HepG2 (cell line): ENCODE measurements at regions not wholly inside any gene's neighbourhood (a gene's known extent, or its start where the extent isn't known, plus 50 kb on each side); places are given as distances from the start of the nearest gene placed in this dataset.

Experiments
- ATAC-seq: fragments of 200-7000 bp; cut with Tn5 transposase; 3 replicates; pipeline ENCODE4 v1.9.1; 2020; ENCODE audit warnings: mild to moderate bottlenecking, moderate library complexity
- BruUV-seq: library from RNA; stranded (reverse); fragments of 400-500 nt; replicated peaks from 2 replicates; lab custom pipeline; 2021; lab: Mats Ljungman, UMichigan
- CTCF ChIA-PET: fragments of 300-600 bp; formaldehyde crosslinking; extraction: SDS; loops from one replicate; lab custom pipeline; 2021; ENCODE audit warnings: low total read pairs, inconsistent platforms, low intra/inter-chr PET ratio; lab: Yijun Ruan, JAX
- POLR2A ChIA-PET: fragments of 350-600 bp; sonication (Branson Sonifier 250); formaldehyde crosslinking; loops from one replicate; lab custom pipeline; 2020; ENCODE audit warnings: antibody characterized with exemption, inconsistent platforms; lab: Yijun Ruan, JAX
- DNase-seq: peaks from one replicate; pipeline ENCODE4 v3.0.0-alpha.2; 2015; ENCODE audit warnings: low spot score
- FAIRE-seq: peaks from 3 replicates; lab custom pipeline; 2011; peaks lifted over from hg19 to GRCh38; lab: Jason Lieb, UNC
- H2AFZ ChIP-seq: one replicate; pipeline ENCODE4 v1.6.1; 2011; ENCODE audit warnings: low read length, inconsistent platforms
- H3K27ac ChIP-seq: fragments of 300-600 bp; 3 replicates; pipeline ENCODE4 v1.8.0; 2011; ENCODE audit warnings: mixed run types, mild to moderate bottlenecking, mixed read lengths, low read length, inconsistent platforms; ENCODE audit not compliant: insufficient read depth; ENCODE audit errors: extremely low read length
- H3K27me3 ChIP-seq, 2 experiments: fragments of 200-600 bp in 1 of 2; 2 replicates in 1 of 2; 3 replicates in 1 of 2; pipeline versions ENCODE4 v1.6.0 to v1.8.0; 2011; ENCODE audit warnings: low read length in 2 of 2, mild to moderate bottlenecking in 2 of 2, moderate library complexity in 2 of 2, inconsistent platforms in 1 of 2; ENCODE audit not compliant: insufficient read depth in 2 of 2, control insufficient read depth in 1 of 2
- H3K36me3 ChIP-seq, 2 experiments: fragments of 200-600 bp in 1 of 2; replicated peaks in 1 of 2; 2 replicates in 1 of 2; 3 replicates in 1 of 2; pipeline versions ENCODE4 v1.5.1 to v1.8.0; 2011; ENCODE audit warnings: low read length in 2 of 2, inconsistent platforms in 1 of 2; ENCODE audit not compliant: insufficient read depth in 2 of 2, control insufficient read depth in 1 of 2
- H3K4me1 ChIP-seq: 2 replicates; pipeline ENCODE4 v1.5.1; 2012; ENCODE audit warnings: low read length, inconsistent platforms; ENCODE audit not compliant: insufficient read depth
- H3K4me2 ChIP-seq: 2 replicates; pipeline ENCODE4 v1.6.0; 2011; ENCODE audit warnings: low read depth, low read length, inconsistent platforms
- H3K4me3 ChIP-seq, 3 experiments: fragments of 200-600 bp in 1 of 3; sonication (generic), shearing (Covaris generic) in 1 of 3; replicated peaks in 1 of 3; 2 replicates each; pipeline ENCODE4 v1.5.1; 2011 to 2016; ENCODE audit warnings: low read length in 3 of 3, inconsistent platforms in 2 of 3, low read depth in 2 of 3, mild to moderate bottlenecking in 2 of 3, control low read depth in 1 of 3, mixed read lengths in 1 of 3; ENCODE audit not compliant: insufficient read depth in 1 of 3
- H3K79me2 ChIP-seq: one replicate; pipeline ENCODE4 v1.6.1; 2011; ENCODE audit warnings: low read length, inconsistent platforms; ENCODE audit not compliant: insufficient read depth
- H3K9ac ChIP-seq: 2 replicates; pipeline ENCODE4 v1.6.0; 2011; ENCODE audit warnings: mild to moderate bottlenecking, low read depth, low read length, inconsistent platforms; ENCODE audit not compliant: insufficient read depth
- H3K9me3 ChIP-seq: 2 replicates; pipeline ENCODE4 v1.5.1; 2012; ENCODE audit warnings: mild to moderate bottlenecking, low read length
- H4K20me1 ChIP-seq: 2 replicates; pipeline ENCODE4 v1.6.0; 2011; ENCODE audit warnings: inconsistent platforms, mild to moderate bottlenecking, low read length, moderate library complexity; ENCODE audit not compliant: insufficient read depth
- BCL6 ChIP-seq: IDR thresholded peaks from 2 replicates; pipeline ENCODE4 v1.6.1; 2016; ENCODE audit warnings: missing genetic modification reagents, missing compliant biosample characterization
- ESRRA ChIP-seq: sonication (generic); formaldehyde crosslinking; IDR thresholded peaks from 2 replicates; pipeline ENCODE4 v1.5.1; 2020; ENCODE audit warnings: mild to moderate bottlenecking, low read depth, missing genetic modification reagents
- GZF1 ChIP-seq: sonication (generic); formaldehyde crosslinking; IDR thresholded peaks from 2 replicates; pipeline ENCODE4 v1.5.1; 2020; ENCODE audit warnings: mild to moderate bottlenecking, missing genetic modification reagents
- HBP1 ChIP-seq: IDR thresholded peaks from 2 replicates; pipeline ENCODE4 v1.6.1; 2016; ENCODE audit warnings: low read depth, control low read depth
- HHEX ChIP-seq: IDR thresholded peaks from 2 replicates; pipeline ENCODE4 v1.6.1; 2016; ENCODE audit warnings: control low read depth
- PCBP1 ChIP-seq: fragments of 200-400 bp; formaldehyde crosslinking; IDR thresholded peaks from 2 replicates; pipeline ENCODE4 v1.6.1; 2017; ENCODE audit warnings: mild to moderate bottlenecking, low read depth, low read length, borderline replicate concordance
- RBAK ChIP-seq: sonication (generic); formaldehyde crosslinking; IDR thresholded peaks from 2 replicates; pipeline ENCODE4 v1.5.1; 2020; ENCODE audit warnings: mild to moderate bottlenecking, missing genetic modification reagents
- SPEN ChIP-seq: sonication (generic); formaldehyde crosslinking; IDR thresholded peaks from 2 replicates; pipeline ENCODE4 v1.5.1; 2020; ENCODE audit warnings: low read depth, mild to moderate bottlenecking, missing genetic modification reagents
- TARDBP ChIP-seq: sonication (generic); formaldehyde crosslinking; IDR thresholded peaks from 2 replicates; pipeline ENCODE4 v1.8.0; 2022; ENCODE audit warnings: mild to moderate bottlenecking, missing genetic modification reagents
- XRCC5 ChIP-seq: fragments of 200-400 bp; formaldehyde crosslinking; optimal IDR thresholded peaks from 2 replicates; pipeline ENCODE3; 2017; ENCODE audit warnings: mild to moderate bottlenecking, low read length
- ZBTB25 ChIP-seq: IDR thresholded peaks from 2 replicates; pipeline ENCODE4 v1.6.1; 2018; ENCODE audit warnings: missing genetic modification reagents
- ZBTB26 ChIP-seq: IDR thresholded peaks from 2 replicates; pipeline ENCODE4 v1.6.1; 2016; ENCODE audit warnings: missing compliant biosample characterization, missing genetic modification reagents, borderline replicate concordance
- ZBTB7B ChIP-seq: sonication (generic); formaldehyde crosslinking; IDR thresholded peaks from 2 replicates; pipeline ENCODE4 v1.4.0; 2020; ENCODE audit warnings: missing genetic modification reagents
- ZNF296 ChIP-seq: sonication (generic); formaldehyde crosslinking; conservative IDR thresholded peaks from 2 replicates; pipeline ENCODE4 v1.5.0; 2020; ENCODE audit warnings: mild to moderate bottlenecking, missing genetic modification reagents
- ZNF343 ChIP-seq: sonication (generic); formaldehyde crosslinking; IDR thresholded peaks from 2 replicates; pipeline ENCODE4 v1.4.0; 2020; ENCODE audit warnings: mild to moderate bottlenecking, missing genetic modification reagents
- ZNF496 ChIP-seq: sonication (generic); formaldehyde crosslinking; IDR thresholded peaks from 2 replicates; pipeline ENCODE4 v1.8.1; 2023; ENCODE audit warnings: mild to moderate bottlenecking, moderate library complexity, missing genetic modification reagents; ENCODE audit not compliant: insufficient replicate concordance
- ZNF614 ChIP-seq: IDR thresholded peaks from 2 replicates; pipeline ENCODE4 v1.6.1; 2018; ENCODE audit warnings: missing biosample characterization, missing genetic modification reagents, inconsistent platforms, borderline replicate concordance
- ZNF670 ChIP-seq: sonication (generic); formaldehyde crosslinking; IDR thresholded peaks from 2 replicates; pipeline ENCODE4 v1.8.0; 2022; ENCODE audit warnings: mild to moderate bottlenecking, missing genetic modification reagents, borderline replicate concordance
- WGBS: methylation state at CpG from one replicate; pipeline ENCODE4 v1.1.6; 2017; ENCODE audit warnings: low lambda C conversion rate; 5-methylcytosine and 5-hydroxymethylcytosine counted together
- in situ Hi-C: cut with HindIII; loops from 2 replicates; pipeline ENCODE4 v1.10.0; 2017; ENCODE audit warnings: low pct_unique_long_range_greater_than_20kb; ENCODE audit not compliant: extremely low pct_ligation_motif_present
- intact Hi-C: fragments of 100-400 bp; cut with micrococcal nuclease; formaldehyde crosslinking; loops from one replicate; pipeline ENCODE4 v1.10.0; 2022; ENCODE audit not compliant: unreplicated experiment

- no peaks in the 10 kb centered on the region for H3K9me3 ChIP-seq
- ChIA-PET POLR2A (no interaction called here), CTCF (no interaction called here)
- no peaks in the 10 kb centered on the region for H3K36me3 ChIP-seq
- BruUV-seq, result no TSS peak
- H3K4me2 ChIP-seq, result no peak overlapping the region
- in situ Hi-C loops (no loop called here), intact Hi-C loops (no loop called here)
- 2% methylated on average over 3 of the region's 3 CpGs for WGBS
- TF ChIP-seq HBP1 (no peak), HHEX (CRISPR knock-in tag) (no peak)
- no peak overlapping the region for H3K9ac ChIP-seq
- H2AFZ ChIP-seq, result no peak overlapping the region
- H3K27me3 ChIP-seq, result no peaks in the 10 kb centered on the region
- H3K79me2 ChIP-seq, result no peaks in the 10 kb centered on the region
- no peak for ATAC-seq
- H3K27ac ChIP-seq, result no peak overlapping the region
- no peak for DNase-seq
- no peaks in the 10 kb centered on the region for H4K20me1 ChIP-seq
- H3K4me3 ChIP-seq, result no peak overlapping the region
- FAIRE-seq, result no peak
- no peaks in the 10 kb centered on the region for H3K4me1 ChIP-seq
These were observed 167.2 kb upstream of the CNTN1 start for GRCh38 chr12:40525054-40525453.

- intact Hi-C loops, result no loop called here
- CTCF ChIA-PET, result no interaction called here
These were observed 157.4 kb upstream of the CNTN1 start for GRCh38 chr12:40534828-40535227.

More at GRCh38 chr12:40534828-40535227, 157.4 kb upstream of the CNTN1 start:
- H3K9ac ChIP-seq, result no peak overlapping the region
- H3K4me3 ChIP-seq, result no peak overlapping the region
- no peaks in the 10 kb centered on the region for H3K9me3 ChIP-seq
- in situ Hi-C loops, result no loop called here
- no peak overlapping the region for H2AFZ ChIP-seq
- FAIRE-seq (no peak), DNase-seq (no peak), ATAC-seq (no peak)
- no TSS peak for BruUV-seq
- POLR2A ChIA-PET, result no interaction called here
- no peaks in the 10 kb centered on the region for H3K36me3 ChIP-seq
- 13% methylated on average over 4 of the region's 4 CpGs for WGBS
- no peaks in the 10 kb centered on the region for H3K79me2 ChIP-seq
- no peaks in the 10 kb centered on the region for H3K4me1 ChIP-seq
- no peak overlapping the region for H3K27ac ChIP-seq
- H3K4me2 ChIP-seq, result no peak overlapping the region
- TF ChIP-seq PCBP1, result no peak
- TF ChIP-seq RBAK, result no peak
- TF ChIP-seq ZNF670 (CRISPR knock-in tag), result no peak
- no peak for TF ChIP-seq ZBTB25 (CRISPR knock-in tag)
- no peak for TF ChIP-seq ESRRA (CRISPR knock-in tag)
- TF ChIP-seq XRCC5, result no peak
- TF ChIP-seq ZBTB7B, result no peak
- no peak for TF ChIP-seq BCL6 (CRISPR knock-in tag)
- TF ChIP-seq ZNF496, result no peak
- no peak for TF ChIP-seq SPEN
- TF ChIP-seq ZNF343 (CRISPR knock-in tag), result no peak
- no peak for TF ChIP-seq ZNF296 (CRISPR knock-in tag)
- no peak for TF ChIP-seq GZF1 (CRISPR knock-in tag)
- no peak for TF ChIP-seq TARDBP (CRISPR knock-in tag)
- TF ChIP-seq ZBTB26 (CRISPR knock-in tag), result no peak
- no peak for TF ChIP-seq ZNF614 (CRISPR knock-in tag)
- H3K27me3 ChIP-seq, result no peaks in the 10 kb centered on the region
- H4K20me1 ChIP-seq, result no peaks in the 10 kb centered on the region
